VCaP (cell line): ENCODE measurements at regions not wholly inside any gene's neighbourhood (a gene's known extent, or its start where the extent isn't known, plus 50 kb on each side); places are given as distances from the start of the nearest gene placed in this dataset.

ENCODE experiments used
- H3K27ac ChIP-seq: fragments of 450-650 bp; 2 replicates; pipeline ENCODE4 v1.5.1; 2017
- CTCF ChIP-seq: fragments of 450-650 bp; conservative IDR thresholded peaks from 2 replicates; pipeline ENCODE4 v1.5.1; 2017; ENCODE audit warnings: mild to moderate bottlenecking, moderate library complexity

GRCh38 chr18:27349284-27349882, 164.3 kb upstream of the CHST9 start:
- no peak for TF ChIP-seq CTCF
- no peak overlapping the region for H3K27ac ChIP-seq

- TF ChIP-seq CTCF = no peak
- no peak overlapping the region for H3K27ac ChIP-seq
Measured at GRCh38 chr18:27331606-27332005, 146.5 kb upstream of the CHST9 start.

- peak overlapping the region; percentile 57 for H3K27ac ChIP-seq
- no peak for TF ChIP-seq CTCF
Measured at GRCh38 chr18:27314996-27315395, 129.9 kb upstream of the CHST9 start.

GRCh38 chr18:27313678-27314077, 128.6 kb upstream of the CHST9 start:
- H3K27ac ChIP-seq = 0 out of 2 replicates have a peak overlapping the region, but pooled peaks have one; percentile 57
- no peak for TF ChIP-seq CTCF

DNA sequence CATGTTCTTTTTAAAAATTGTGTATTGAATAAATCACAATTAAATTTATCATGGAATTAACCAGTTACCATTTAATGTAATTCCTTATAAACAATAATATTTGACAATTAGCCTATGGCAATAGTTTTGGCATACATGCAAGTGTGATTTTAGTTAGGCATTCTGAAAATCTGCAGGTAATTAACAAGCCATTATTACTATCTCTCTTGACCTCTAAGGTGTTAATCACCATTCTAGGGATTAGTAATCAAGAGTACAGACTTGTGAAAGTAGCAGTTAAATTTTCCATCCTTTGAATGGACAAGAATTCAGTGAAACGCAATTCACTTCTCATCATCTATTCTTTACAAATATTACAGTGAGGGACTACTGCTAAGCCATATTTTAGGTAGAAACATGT, 127.7 kb upstream of the CHST9 start:
- no peak for TF ChIP-seq CTCF
- H3K27ac ChIP-seq = no peak overlapping the region

DNA sequence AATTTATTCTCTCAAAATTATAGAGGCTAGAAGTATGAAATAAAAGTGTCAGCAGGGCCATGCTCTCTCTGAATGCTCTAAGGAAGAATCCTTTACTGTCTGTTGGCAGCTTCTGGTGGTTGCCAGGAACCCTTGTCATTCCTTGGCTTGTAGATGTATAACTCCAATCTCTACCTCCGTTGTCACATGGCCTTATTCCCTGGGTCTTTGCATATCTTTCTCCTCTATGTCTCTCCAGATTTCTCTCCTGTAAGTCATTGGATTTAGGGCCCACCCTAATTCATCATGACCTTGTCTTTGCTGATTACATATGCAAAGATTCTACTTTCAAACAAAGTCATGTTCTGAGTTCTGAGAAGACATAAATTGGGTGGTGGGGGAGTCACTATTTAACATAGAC, 127.0 kb upstream of the CHST9 start:
- no peak overlapping the region for H3K27ac ChIP-seq
- TF ChIP-seq CTCF = no peak

GRCh38 chr18:27311114-27311513, 126.0 kb upstream of the CHST9 start:
- TF ChIP-seq CTCF = no peak

More at GRCh38 chr18:27311114-27311513, 126.0 kb upstream of the CHST9 start:
- no peak overlapping the region for H3K27ac ChIP-seq
